GM18907 (cell line): ENCODE measurements at regions not wholly inside any gene's neighbourhood (a gene's known extent, or its start where the extent isn't known, plus 50 kb on each side); places are given as distances from the start of the nearest gene placed in this dataset.
A peak's percentile ranks its signal among the peaks of the same experiment; 100 is the strongest.
"Not testable (repeated sequence)": the region's sequence is repeated elsewhere in the genome, so short reads cannot be mapped to it uniquely, and the experiment has no call there.

Source experiments
- ATAC-seq: cut with Tn5 transposase; IDR thresholded peaks from one replicate; pipeline ENCODE4 v1.9.1; 2021; ENCODE audit warnings: mild to moderate bottlenecking, moderate library complexity; ENCODE audit not compliant: unreplicated experiment

GRCh38 chrX:46178763-46179162 lies 366.5 kb downstream of the ZNF674 start:
- ATAC-seq: peak; percentile 47

DNA sequence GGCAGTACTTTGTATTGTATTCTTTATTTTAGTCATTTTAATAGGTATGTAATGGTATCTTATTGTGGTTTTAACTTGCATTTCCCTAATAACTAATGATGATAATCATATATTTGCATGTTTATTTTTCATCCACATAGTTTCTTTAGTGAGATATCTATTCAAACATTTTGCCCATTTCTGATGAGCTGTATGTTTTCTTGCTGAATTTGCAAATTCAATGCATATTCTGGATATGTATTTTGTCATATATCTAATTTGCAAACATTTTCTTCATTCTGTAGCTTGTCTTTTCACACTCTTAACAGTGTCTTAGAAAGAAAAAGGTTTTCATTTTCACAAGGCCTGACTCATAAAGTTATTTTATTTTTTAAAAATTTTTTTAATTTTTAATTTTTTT lies 372.1 kb downstream of the ZNF674 start:
- ATAC-seq: no peak

DNA sequence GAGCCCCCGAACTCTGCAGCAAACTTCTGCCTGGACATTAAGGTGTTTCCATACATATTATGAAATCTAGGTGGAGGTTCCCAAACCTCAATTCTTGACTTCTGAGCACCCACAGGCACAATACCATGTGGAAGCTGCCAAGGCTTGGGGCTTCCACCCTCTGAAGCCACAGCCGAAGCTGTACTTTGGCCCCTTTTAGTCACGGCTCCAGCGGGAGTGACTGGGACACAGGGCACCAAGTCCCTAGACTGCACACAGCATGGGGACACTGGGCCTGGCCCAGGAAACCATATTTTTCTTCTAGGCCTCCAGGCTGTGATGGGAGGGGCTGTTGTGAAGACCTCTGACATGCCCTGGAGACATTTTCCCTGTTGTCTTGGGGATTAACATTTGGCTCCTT lies 373.8 kb downstream of the ZNF674 start:
- not testable (repeated sequence) for ATAC-seq

DNA sequence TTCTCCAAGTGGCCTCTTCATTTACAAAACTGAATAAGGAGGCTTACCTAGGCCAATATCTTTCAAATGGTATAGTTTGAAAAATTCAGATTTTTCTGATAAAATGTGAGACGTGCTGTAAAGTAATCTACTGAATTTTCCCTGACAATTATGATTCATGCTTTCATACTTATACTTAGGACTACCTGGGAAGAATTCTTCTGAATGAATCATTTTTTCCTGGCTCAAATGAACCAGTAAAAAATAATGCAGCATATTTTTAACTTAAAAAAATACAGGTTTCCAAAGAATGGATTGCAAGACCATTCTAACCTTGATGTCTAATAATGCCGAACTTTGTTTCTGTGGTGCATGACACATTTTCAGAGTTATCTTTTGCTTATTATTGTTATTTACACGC lies 375.4 kb downstream of the ZNF674 start:
- no peak for ATAC-seq

DNA sequence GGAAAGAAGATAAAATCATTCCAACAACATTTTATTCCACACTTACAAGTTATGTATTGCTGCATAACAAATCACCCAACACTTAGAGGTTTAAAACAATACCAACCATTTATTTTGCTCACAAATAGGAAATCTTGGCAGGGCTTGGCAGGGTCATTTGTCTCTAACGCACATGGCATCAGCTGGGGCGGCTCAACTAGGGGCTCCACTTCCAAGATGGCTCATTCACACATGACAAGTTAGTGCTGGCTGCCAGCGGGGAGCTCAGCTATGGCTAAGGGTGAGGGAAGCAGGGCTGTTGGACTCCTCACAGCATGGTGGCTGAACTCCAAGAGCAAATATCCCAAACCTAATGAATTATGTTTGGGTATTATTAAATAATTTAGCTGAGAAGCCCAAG lies 377.0 kb downstream of the ZNF674 start:
- no peak for ATAC-seq

GRCh38 chrX:46165866-46166265 lies 379.4 kb downstream of the ZNF674 start:
- no peak for ATAC-seq

- ATAC-seq: no peak
Measured at GRCh38 chrX:46165411-46165810, 379.8 kb downstream of the ZNF674 start.

- ATAC-seq: no peak
Measured at GRCh38 chrX:46152756-46153155, 392.5 kb downstream of the ZNF674 start.

DNA sequence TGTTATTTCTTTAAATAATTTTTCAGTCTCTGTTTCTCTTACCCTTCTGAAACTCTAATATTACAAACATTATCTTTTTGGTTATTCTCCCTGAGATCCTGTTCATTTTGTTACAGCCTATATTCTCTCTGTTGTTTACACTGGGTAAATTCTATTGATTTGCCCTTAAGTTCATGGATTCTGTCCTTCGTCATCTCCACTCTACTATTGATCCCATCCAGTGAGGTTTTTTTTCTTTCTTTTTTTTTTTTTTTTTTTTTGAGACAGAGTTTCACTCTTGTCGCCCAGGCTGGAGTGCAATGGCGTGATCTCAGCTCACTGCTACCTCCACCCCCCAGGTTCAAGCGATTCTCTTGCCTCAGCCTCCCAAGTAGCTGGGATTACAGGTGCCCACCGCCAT lies 393.9 kb downstream of the ZNF674 start:
- not testable (repeated sequence) for ATAC-seq

DNA sequence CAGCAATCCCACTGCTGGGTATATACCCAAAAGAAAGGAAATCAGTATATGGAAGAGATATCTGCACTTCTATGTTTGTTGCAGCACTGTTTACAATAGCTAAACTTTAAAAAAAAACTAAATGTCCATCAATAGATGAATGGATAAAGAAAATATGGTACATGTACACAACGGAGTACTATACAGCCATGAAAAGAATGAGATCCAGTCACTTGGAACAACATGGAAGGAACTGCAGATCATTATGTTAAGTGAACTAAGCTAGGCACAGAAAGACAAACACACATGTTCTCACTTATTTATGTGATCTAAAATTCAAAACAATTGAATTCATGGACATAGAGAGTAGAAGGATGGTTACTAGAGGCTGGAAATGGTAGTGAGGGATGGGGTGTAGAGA lies 400.7 kb downstream of the ZNF674 start:
- ATAC-seq: no peak

GRCh38 chrX:46140272-46140671 lies 404.9 kb downstream of the ZNF674 start:
- ATAC-seq: no peak

- ATAC-seq: no peak
Measured at GRCh38 chrX:46130247-46130646, 415.0 kb downstream of the ZNF674 start.

DNA sequence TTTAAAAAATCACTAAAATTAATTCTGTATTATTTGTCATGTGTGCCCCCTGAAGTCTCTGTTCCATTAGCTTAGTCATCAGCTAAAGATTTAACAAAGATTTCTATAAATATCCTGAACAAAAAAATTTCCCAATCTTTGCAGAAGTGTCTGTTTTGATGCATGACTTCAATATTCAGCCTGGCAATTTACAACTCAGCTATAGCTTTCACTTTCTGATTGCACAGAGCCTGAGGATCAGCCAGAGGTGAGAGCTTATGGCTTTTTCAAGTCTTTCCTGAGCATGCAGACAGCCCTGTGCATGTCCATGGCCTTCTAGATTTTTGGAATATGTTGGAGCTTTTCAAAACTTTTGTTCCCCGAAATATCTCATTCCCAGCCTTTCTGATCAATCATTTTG lies 420.1 kb downstream of the ZNF674 start:
- peak; percentile 50 for ATAC-seq

DNA sequence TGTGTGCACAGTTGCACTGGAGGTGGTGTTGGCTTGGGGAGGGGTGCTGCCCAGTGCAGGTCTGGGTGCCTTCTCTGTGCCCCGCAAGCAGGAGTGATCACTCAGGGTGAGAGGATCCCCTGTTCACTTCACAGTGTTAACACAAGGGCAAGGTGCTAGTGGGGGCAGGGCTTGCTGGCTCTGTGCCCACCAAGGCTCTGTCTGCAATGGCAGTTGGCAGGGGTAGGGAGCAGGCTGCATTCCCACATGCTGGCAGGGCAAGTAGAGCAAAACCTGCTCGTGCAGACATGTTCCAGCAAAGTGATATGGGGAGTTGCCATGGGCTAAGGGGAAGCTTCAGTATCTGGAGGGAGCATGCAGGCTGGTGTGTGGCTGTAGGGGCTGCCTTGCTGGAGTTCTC lies 428.0 kb downstream of the ZNF674 start:
- ATAC-seq: no peak

- not testable (repeated sequence) for ATAC-seq
Measured at GRCh38 chrX:46087310-46087709, 457.9 kb downstream of the ZNF674 start.

DNA sequence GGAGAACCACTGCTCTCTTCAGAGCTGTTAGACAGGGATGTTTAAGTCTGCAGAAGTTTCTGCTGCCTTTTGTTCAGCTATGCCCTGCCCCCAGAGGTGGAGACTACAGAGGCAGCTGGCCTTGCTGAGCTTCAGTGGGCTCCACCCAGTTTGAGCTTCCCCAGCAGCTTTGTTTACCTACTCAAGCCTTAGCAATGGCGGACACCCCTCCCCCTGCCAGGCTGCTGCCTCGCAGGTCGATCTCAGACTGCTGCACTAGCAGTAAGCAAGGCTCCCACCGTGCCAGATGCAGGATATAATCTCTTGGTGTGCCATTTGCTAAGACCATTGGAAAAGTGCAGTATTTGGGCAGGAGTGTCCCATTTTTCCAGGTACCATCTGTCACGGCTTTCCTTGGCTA lies 465.1 kb downstream of the ZNF674 start:
- not testable (repeated sequence) for ATAC-seq

GRCh38 chrX:46072791-46073190 lies 472.4 kb downstream of the ZNF674 start:
- no peak for ATAC-seq

- ATAC-seq: no peak
Measured at GRCh38 chrX:46072372-46072771, 472.8 kb downstream of the ZNF674 start.

DNA sequence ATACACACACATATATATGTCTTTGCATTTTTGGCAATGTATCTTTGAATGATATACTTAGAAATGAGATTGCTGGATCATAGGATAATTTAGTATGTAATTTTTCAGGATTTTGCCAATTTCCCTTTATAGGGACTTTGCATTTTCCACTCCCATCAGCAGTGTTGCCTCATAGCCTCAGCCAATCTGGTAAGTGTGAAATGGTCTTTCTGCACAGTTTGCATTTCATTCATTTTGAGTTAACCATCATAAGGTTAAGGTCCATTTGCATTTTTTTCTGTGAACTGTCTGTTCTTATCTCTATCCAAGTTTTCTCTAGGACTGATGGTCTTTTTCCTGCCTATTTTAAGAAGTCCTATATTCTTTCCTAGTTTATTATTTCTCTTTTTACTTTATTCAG lies 474.8 kb downstream of the ZNF674 start:
- no peak for ATAC-seq

- ATAC-seq: no peak
Measured at GRCh38 chrX:46059316-46059715, 485.9 kb downstream of the ZNF674 start.

GRCh38 chrX:46044486-46044885 lies 500.7 kb downstream of the ZNF674 start:
- no peak for ATAC-seq

- ATAC-seq: no peak
Measured at GRCh38 chrX:46040001-46040400, 505.2 kb downstream of the ZNF674 start.

- ATAC-seq: no peak
Measured at GRCh38 chrX:46039526-46039925, 505.7 kb downstream of the ZNF674 start.

DNA sequence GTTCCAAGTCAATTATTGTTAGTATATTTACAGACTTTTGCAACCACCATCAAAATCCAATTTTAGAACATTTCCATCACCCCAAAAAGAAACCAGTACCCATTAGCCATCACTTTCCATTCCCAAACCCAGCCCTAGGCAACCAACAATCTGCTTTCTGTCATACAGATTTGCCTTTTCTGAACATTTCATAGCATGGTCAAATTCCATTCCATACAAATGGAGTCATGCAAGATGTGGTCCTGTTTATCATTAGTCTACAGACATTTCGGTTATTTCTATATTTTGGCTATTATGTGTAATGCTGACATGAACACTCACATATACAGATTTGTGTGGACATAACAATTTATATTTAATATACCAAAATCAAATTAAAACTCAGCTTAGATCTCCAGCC lies 508.7 kb downstream of the ZNF674 start:
- ATAC-seq: no peak
